Fibroblast of peridontal ligament (primary cell): ENCODE measurements at regions not wholly inside any gene's neighbourhood (a gene's known extent, or its start where the extent isn't known, plus 50 kb on each side); places are given as distances from the start of the nearest gene placed in this dataset.

ENCODE experiments used
- DNase-seq: peaks from one replicate; pipeline ENCODE4 v3.0.0-alpha.2; 2010; ENCODE audit errors: extremely low read depth

GRCh38 chr20:48405909-48406308 is 421.9 kb downstream of the PREX1 start:
- DNase-seq: no peak

- no peak for DNase-seq
Measured at GRCh38 chr20:48404598-48404997, 423.2 kb downstream of the PREX1 start.

GRCh38 chr20:48403167-48403761 is 424.5 kb downstream of the PREX1 start:
- DNase-seq: no peak

- DNase-seq: no peak
Measured at GRCh38 chr20:48401359-48401758, 426.4 kb downstream of the PREX1 start.

- DNase-seq: no peak
Measured at GRCh38 chr20:48400009-48400408, 427.8 kb downstream of the PREX1 start.

GRCh38 chr20:48398506-48399449 is 429.0 kb downstream of the PREX1 start:
- DNase-seq: no peak

GRCh38 chr20:48396981-48397861 is 430.6 kb downstream of the PREX1 start:
- peak; percentile 31 for DNase-seq

GRCh38 chr20:48395816-48396546 is 431.8 kb downstream of the PREX1 start:
- DNase-seq: no peak

- no peak for DNase-seq
Measured at GRCh38 chr20:48394415-48395081, 433.3 kb downstream of the PREX1 start.

GRCh38 chr20:48393737-48394314 is 434.0 kb downstream of the PREX1 start:
- no peak for DNase-seq

GRCh38 chr20:48393311-48393685 is 434.5 kb downstream of the PREX1 start:
- no peak for DNase-seq

GRCh38 chr20:48392407-48393310 is 435.1 kb downstream of the PREX1 start:
- no peak for DNase-seq

- no peak for DNase-seq
Measured at GRCh38 chr20:48390981-48391380, 436.8 kb downstream of the PREX1 start.

- peak; percentile 17 for DNase-seq
Measured at GRCh38 chr20:48387675-48388074, 440.1 kb downstream of the PREX1 start.

GRCh38 chr20:48385527-48385926 is 442.3 kb downstream of the PREX1 start:
- DNase-seq: no peak

- DNase-seq: no peak
Measured at GRCh38 chr20:48385114-48385513, 442.7 kb downstream of the PREX1 start.

- DNase-seq: no peak
Measured at GRCh38 chr20:48384147-48384818, 443.5 kb downstream of the PREX1 start.

GRCh38 chr20:48383252-48383651 is 444.5 kb downstream of the PREX1 start:
- no peak for DNase-seq

- DNase-seq: no peak
Measured at GRCh38 chr20:48382304-48382703, 445.5 kb downstream of the PREX1 start.
